ENCODE measurements at regions not wholly inside any gene's neighbourhood (a gene's known extent, or its start where the extent isn't known, plus 50 kb on each side); places are given as distances from the start of the nearest gene placed in this dataset.

DNA sequence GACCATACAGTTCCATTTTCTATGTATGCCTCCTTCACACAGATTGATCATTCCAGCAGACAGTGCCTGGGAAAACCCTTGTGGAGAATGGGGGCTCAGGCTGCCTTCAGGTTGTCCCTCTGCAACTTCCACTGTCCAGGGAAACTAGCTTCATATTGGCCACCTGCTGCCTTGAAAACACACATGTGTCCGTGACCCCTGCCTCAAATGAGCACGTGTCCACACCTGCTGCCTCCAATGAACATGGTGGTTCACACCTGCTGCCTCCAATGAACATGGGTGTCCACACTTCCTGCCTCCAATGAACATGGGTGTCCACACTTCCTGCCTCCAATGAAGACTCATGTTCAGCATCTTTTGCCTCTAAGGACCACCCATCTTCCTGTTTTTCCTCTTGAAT is 185.4 kb upstream of the ADCY2 start:
- TF ChIP-seq, protein P1, sequence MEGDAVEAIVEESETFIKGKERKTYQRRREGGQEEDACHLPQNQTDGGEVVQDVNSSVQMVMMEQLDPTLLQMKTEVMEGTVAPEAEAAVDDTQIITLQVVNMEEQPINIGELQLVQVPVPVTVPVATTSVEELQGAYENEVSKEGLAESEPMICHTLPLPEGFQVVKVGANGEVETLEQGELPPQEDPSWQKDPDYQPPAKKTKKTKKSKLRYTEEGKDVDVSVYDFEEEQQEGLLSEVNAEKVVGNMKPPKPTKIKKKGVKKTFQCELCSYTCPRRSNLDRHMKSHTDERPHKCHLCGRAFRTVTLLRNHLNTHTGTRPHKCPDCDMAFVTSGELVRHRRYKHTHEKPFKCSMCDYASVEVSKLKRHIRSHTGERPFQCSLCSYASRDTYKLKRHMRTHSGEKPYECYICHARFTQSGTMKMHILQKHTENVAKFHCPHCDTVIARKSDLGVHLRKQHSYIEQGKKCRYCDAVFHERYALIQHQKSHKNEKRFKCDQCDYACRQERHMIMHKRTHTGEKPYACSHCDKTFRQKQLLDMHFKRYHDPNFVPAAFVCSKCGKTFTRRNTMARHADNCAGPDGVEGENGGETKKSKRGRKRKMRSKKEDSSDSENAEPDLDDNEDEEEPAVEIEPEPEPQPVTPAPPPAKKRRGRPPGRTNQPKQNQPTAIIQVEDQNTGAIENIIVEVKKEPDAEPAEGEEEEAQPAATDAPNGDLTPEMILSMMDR (IDR thresholded peaks at IDR 0.05 in 4 of 5, conservative IDR thresholded peaks at IDR 0.05 in 1 of 5): no peak
- no peak for TF ChIP-seq POLR2A (IDR thresholded peaks at IDR 0.05)

Data from gastrocnemius medialis (tissue), 4 donors.